ENCODE measurements at regions not wholly inside any gene's neighbourhood (a gene's known extent, or its start where the extent isn't known, plus 50 kb on each side); places are given as distances from the start of the nearest gene placed in this dataset.

GRCh38 chr10:42975558-42976340 is 101.1 kb upstream of the RET start:
- no peaks in the 10 kb centered on the region for H3K9me3 Mint-ChIP-seq
- H3K4me3 Mint-ChIP-seq = no peak overlapping the region
- H3K27ac Mint-ChIP-seq = no peak overlapping the region
- H3K36me3 Mint-ChIP-seq (ENCODE audit: low read depth) = no peaks in the 10 kb centered on the region
- no peak for DNase-seq
- H3K4me1 Mint-ChIP-seq (ENCODE audit: low read depth) = no peaks in the 10 kb centered on the region
- peaks cover 19% of the 10 kb centered on the region for H3K27me3 Mint-ChIP-seq (ENCODE audit: insufficient read depth)
- TF ChIP-seq CTCF (IDR thresholded peaks at IDR 0.05) = peak; percentile 38

GRCh38 chr10:42976351-42977031 is 100.4 kb upstream of the RET start:
- H3K27ac Mint-ChIP-seq = no peak overlapping the region
- no peak overlapping the region for H3K4me3 Mint-ChIP-seq
- DNase-seq = no peak
- no peaks in the 10 kb centered on the region for H3K36me3 Mint-ChIP-seq (ENCODE audit: low read depth)
- no peak for TF ChIP-seq CTCF (IDR thresholded peaks at IDR 0.05)
- no peaks in the 10 kb centered on the region for H3K4me1 Mint-ChIP-seq (ENCODE audit: low read depth)
- no peaks in the 10 kb centered on the region for H3K9me3 Mint-ChIP-seq
- peaks cover 18% of the 10 kb centered on the region for H3K27me3 Mint-ChIP-seq (ENCODE audit: insufficient read depth)

- H3K4me3 Mint-ChIP-seq = no peak overlapping the region
- H3K36me3 Mint-ChIP-seq (ENCODE audit: low read depth) = no peaks in the 10 kb centered on the region
- H3K9me3 Mint-ChIP-seq = no peaks in the 10 kb centered on the region
- H3K27ac Mint-ChIP-seq = no peak overlapping the region
- H3K27me3 Mint-ChIP-seq (ENCODE audit: insufficient read depth) = peaks cover 19% of the 10 kb centered on the region
- no peak for DNase-seq
- no peaks in the 10 kb centered on the region for H3K4me1 Mint-ChIP-seq (ENCODE audit: low read depth)
- TF ChIP-seq CTCF (IDR thresholded peaks at IDR 0.05) = no peak
Measured at GRCh38 chr10:42977032-42977416, 99.8 kb upstream of the RET start.

- no peak for DNase-seq
- H3K27me3 Mint-ChIP-seq (ENCODE audit: insufficient read depth) = peaks cover 18% of the 10 kb centered on the region
Measured at GRCh38 chr10:42979181-42979580, 97.7 kb upstream of the RET start.

More at GRCh38 chr10:42979181-42979580, 97.7 kb upstream of the RET start:
- Mint-ChIP-seq H3K4me1 (ENCODE audit: low read depth) (no peaks in the 10 kb centered on the region), H3K4me3 (no peak overlapping the region), H3K36me3 (ENCODE audit: low read depth) (no peaks in the 10 kb centered on the region), H3K27ac (no peak overlapping the region), H3K9me3 (no peaks in the 10 kb centered on the region)
- TF ChIP-seq CTCF (IDR thresholded peaks at IDR 0.05) = no peak
